Calu3 (cell line): ENCODE measurements at regions not wholly inside any gene's neighbourhood (a gene's known extent, or its start where the extent isn't known, plus 50 kb on each side); places are given as distances from the start of the nearest gene placed in this dataset.
A peak's percentile ranks its signal among the peaks of the same experiment; 100 is the strongest.
"Not testable (repeated sequence)": the region's sequence is repeated elsewhere in the genome, so short reads cannot be mapped to it uniquely, and the experiment has no call there.

ENCODE experiments used
- BruUV-seq: library from RNA; stranded (reverse); fragments of 400-500 nt; replicated peaks from 2 replicates; lab custom pipeline; 2021; lab: Mats Ljungman, UMichigan
- CTCF ChIA-PET: fragments of 300-600 bp; sonication (Branson Sonifier 250); formaldehyde crosslinking; loops from one replicate; lab custom pipeline; 2022; ENCODE audit warnings: antibody characterized with exemption; lab: Charles Lee
- DNase-seq: peaks from one replicate; pipeline ENCODE4 v3.0.0; 2022
- H3K27ac Mint-ChIP-seq: one replicate; pipeline ENCODE4 v1.8.0; 2022; ENCODE audit warnings: mixed read lengths; ENCODE audit not compliant: unreplicated experiment
- H3K27me3 Mint-ChIP-seq: one replicate; pipeline ENCODE4 v1.8.0; 2022; ENCODE audit warnings: mixed read lengths; ENCODE audit not compliant: unreplicated experiment
- H3K36me3 Mint-ChIP-seq: one replicate; pipeline ENCODE4 v1.8.0; 2022; ENCODE audit warnings: mild to moderate bottlenecking, moderate library complexity, mixed read lengths; ENCODE audit not compliant: insufficient read depth, unreplicated experiment
- H3K4me1 Mint-ChIP-seq: one replicate; pipeline ENCODE4 v1.8.0; 2022; ENCODE audit warnings: mild to moderate bottlenecking, low read depth, mixed read lengths; ENCODE audit not compliant: unreplicated experiment
- H3K4me3 Mint-ChIP-seq: one replicate; pipeline ENCODE4 v1.8.0; 2022; ENCODE audit warnings: mild to moderate bottlenecking, low read depth, moderate library complexity, mixed read lengths; ENCODE audit not compliant: unreplicated experiment
- H3K9me3 Mint-ChIP-seq: one replicate; pipeline ENCODE4 v1.8.0; 2022; ENCODE audit warnings: low read depth, mixed read lengths; ENCODE audit not compliant: unreplicated experiment
- CTCF ChIP-seq: fragments of 200-600 bp; IDR thresholded peaks from one replicate; pipeline ENCODE4 v1.8.0; 2022; ENCODE audit warnings: antibody characterized with exemption; ENCODE audit not compliant: unreplicated experiment
- intact Hi-C: fragments of 100-400 bp; cut with micrococcal nuclease; formaldehyde crosslinking; loops from one replicate; pipeline ENCODE4 v1.10.0; 2022; ENCODE audit not compliant: unreplicated experiment

- TF ChIP-seq CTCF: no peak
- H3K4me3 Mint-ChIP-seq: no peak overlapping the region
Measured at GRCh38 chr5:39654715-39655114, 229.9 kb upstream of the DAB2 start.

GRCh38 chr5:39652481-39652880 lies 227.7 kb upstream of the DAB2 start:
- H3K9me3 Mint-ChIP-seq, BruUV-seq, intact Hi-C loops, H3K27ac Mint-ChIP-seq, H3K4me3 Mint-ChIP-seq, DNase-seq, H3K36me3 Mint-ChIP-seq, H3K27me3 Mint-ChIP-seq: not testable (repeated sequence)
- CTCF ChIA-PET: interaction anchor here (0.6 kb wide), 1 partner anchor 63 kb away, joined by 3 read pairs; no protein-coding TSS in a partner anchor
- H3K4me1 Mint-ChIP-seq: peaks cover 28% of the 10 kb centered on the region

More at GRCh38 chr5:39654715-39655114, 229.9 kb upstream of the DAB2 start:
- Mint-ChIP-seq H3K36me3 (peaks cover 4% of the 10 kb centered on the region), H3K27ac (no peak overlapping the region), H3K27me3 (no peaks in the 10 kb centered on the region), H3K9me3 (no peaks in the 10 kb centered on the region), H3K4me1 (peaks cover 24% of the 10 kb centered on the region)
- intact Hi-C loops: no loop called here
- DNase-seq: no peak
- CTCF ChIA-PET: no interaction called here
- no TSS peak for BruUV-seq

- CTCF ChIA-PET: no interaction called here
Measured at GRCh38 chr5:39652036-39652435, 227.3 kb upstream of the DAB2 start.

GRCh38 chr5:39650008-39650762 lies 225.4 kb upstream of the DAB2 start:
- H3K4me3 Mint-ChIP-seq: no peak overlapping the region
- TF ChIP-seq CTCF: no peak
- peaks cover 31% of the 10 kb centered on the region for H3K4me1 Mint-ChIP-seq
- no TSS peak for BruUV-seq
- intact Hi-C loops: no loop called here
- DNase-seq: no peak
- peaks cover 4% of the 10 kb centered on the region for H3K36me3 Mint-ChIP-seq
- CTCF ChIA-PET: interaction anchor here (0.7 kb wide), 1 partner anchor 40 kb away, joined by 5 read pairs; no protein-coding TSS in a partner anchor
- H3K27me3 Mint-ChIP-seq: no peaks in the 10 kb centered on the region
- H3K27ac Mint-ChIP-seq: no peak overlapping the region
- H3K9me3 Mint-ChIP-seq: peaks cover 3% of the 10 kb centered on the region

More at GRCh38 chr5:39652036-39652435, 227.3 kb upstream of the DAB2 start:
- no peaks in the 10 kb centered on the region for H3K9me3 Mint-ChIP-seq
- intact Hi-C loops: no loop called here
- TF ChIP-seq CTCF: no peak
- peaks cover 4% of the 10 kb centered on the region for H3K36me3 Mint-ChIP-seq
- peaks cover 25% of the 10 kb centered on the region for H3K4me1 Mint-ChIP-seq
- no peak overlapping the region for H3K4me3 Mint-ChIP-seq
- no TSS peak for BruUV-seq
- no peak for DNase-seq
- H3K27ac Mint-ChIP-seq: no peak overlapping the region
- no peaks in the 10 kb centered on the region for H3K27me3 Mint-ChIP-seq

- H3K27ac Mint-ChIP-seq: peak overlapping the region; percentile 70
- H3K4me3 Mint-ChIP-seq: no peak overlapping the region
- H3K9me3 Mint-ChIP-seq: peaks cover 3% of the 10 kb centered on the region
- no peaks in the 10 kb centered on the region for H3K27me3 Mint-ChIP-seq
- H3K36me3 Mint-ChIP-seq: peaks cover 4% of the 10 kb centered on the region
- intact Hi-C loops: loop anchor here (1.0 to 2.0 kb wide), 2 partner anchors 43 to 48 kb away; no protein-coding TSS in a partner anchor
- no TSS peak for BruUV-seq
- no peak for TF ChIP-seq CTCF
- peaks cover 31% of the 10 kb centered on the region for H3K4me1 Mint-ChIP-seq
- peak; percentile 65 for DNase-seq
- CTCF ChIA-PET: interaction anchor here (0.6 kb wide), 3 partner anchors 14 to 67 kb away, joined by 3 to 4 read pairs (median 4); no protein-coding TSS in a partner anchor
Measured at GRCh38 chr5:39648848-39649227, 224.1 kb upstream of the DAB2 start.
